ENCODE measurements at regions not wholly inside any gene's neighbourhood (a gene's known extent, or its start where the extent isn't known, plus 50 kb on each side); places are given as distances from the start of the nearest gene placed in this dataset.
"Not testable (repeated sequence)": the region's sequence is repeated elsewhere in the genome, so short reads cannot be mapped to it uniquely, and the experiment has no call there.

- DNase-seq (ENCODE audit: low read depth) = no peak
These were observed 60.7 kb upstream of the SGO1 start for GRCh38 chr3:20246662-20247061.

- DNase-seq (ENCODE audit: low read depth) = no peak
These were observed 59.8 kb upstream of the SGO1 start for GRCh38 chr3:20245781-20246180.

GRCh38 chr3:20240154-20240883, 54.3 kb upstream of the SGO1 start:
- DNase-seq (ENCODE audit: low read depth) = no peak

- not testable (repeated sequence) for DNase-seq (ENCODE audit: low read depth)
These were observed 52.2 kb upstream of the SGO1 start for GRCh38 chr3:20238199-20238598.

GRCh38 chr3:20236603-20237002, 50.6 kb upstream of the SGO1 start:
- DNase-seq (ENCODE audit: low read depth) = no peak
